Tibial artery (tissue), 4 donors: ENCODE measurements at regions not wholly inside any gene's neighbourhood (a gene's known extent, or its start where the extent isn't known, plus 50 kb on each side); places are given as distances from the start of the nearest gene placed in this dataset.
A peak's percentile ranks its signal among the peaks of the same experiment; 100 is the strongest.

Experiments
- DNase-seq, 2 donors: peaks; one replicate each; pipeline ENCODE4 v3.0.0-alpha.2; 2019
- H3K27ac ChIP-seq, 2 donors: fragments of 200-600 bp; sonication (generic) in 1 of 2; 1 replicate in 1 of 2; 2 replicates in 1 of 2; pipeline ENCODE4 v1.5.1; 2018 to 2019; ENCODE audit warnings: mild to moderate bottlenecking in 1 of 2
- H3K27me3 ChIP-seq, 2 donors: fragments of 200-600 bp; sonication (generic) in 1 of 2; one replicate each; pipeline versions ENCODE4 v1.5.1 to v1.6.0; 2016 to 2019
- H3K36me3 ChIP-seq, 3 donors: fragments of 200-600 bp; sonication (generic) in 2 of 3; one replicate each; pipeline ENCODE4 v1.5.1; 2016 to 2019; ENCODE audit warnings: mild to moderate bottlenecking in 2 of 3
- H3K4me1 ChIP-seq, 4 donors: fragments of 200-600 bp; sonication (generic) in 2 of 4; 1 replicate in 3 of 4; 2 replicates in 1 of 4; pipeline ENCODE4 v1.5.1; 2016 to 2019
- H3K4me3 ChIP-seq, 2 donors: fragments of 200-600 bp; sonication (generic) in 1 of 2; 1 replicate in 1 of 2; 2 replicates in 1 of 2; pipeline ENCODE4 v1.5.1; 2018 to 2019; ENCODE audit warnings: mild to moderate bottlenecking in 2 of 2
- H3K9me3 ChIP-seq, 3 donors: fragments of 200-600 bp; sonication (generic) in 1 of 3; one replicate each; pipeline ENCODE4 v1.5.1; 2016 to 2019
- intact Hi-C: fragments of 100-400 bp; cut with DNase I; formaldehyde crosslinking; loops from one replicate; pipeline ENCODE4 v1.15.0; 2023; ENCODE audit warnings: low total_unique reads
- TF ChIP-seq, protein P1 (sequence below), 2 experiments: fragments of 200-600 bp in 1 of 2; fragments of 450-650 bp in 1 of 2; IDR thresholded peaks; one replicate each; pipeline ENCODE4 v1.5.1; 2017 to 2019; ENCODE audit warnings: antibody characterized with exemption in 2 of 2, mild to moderate bottlenecking in 1 of 2, moderate library complexity in 1 of 2

DNA sequence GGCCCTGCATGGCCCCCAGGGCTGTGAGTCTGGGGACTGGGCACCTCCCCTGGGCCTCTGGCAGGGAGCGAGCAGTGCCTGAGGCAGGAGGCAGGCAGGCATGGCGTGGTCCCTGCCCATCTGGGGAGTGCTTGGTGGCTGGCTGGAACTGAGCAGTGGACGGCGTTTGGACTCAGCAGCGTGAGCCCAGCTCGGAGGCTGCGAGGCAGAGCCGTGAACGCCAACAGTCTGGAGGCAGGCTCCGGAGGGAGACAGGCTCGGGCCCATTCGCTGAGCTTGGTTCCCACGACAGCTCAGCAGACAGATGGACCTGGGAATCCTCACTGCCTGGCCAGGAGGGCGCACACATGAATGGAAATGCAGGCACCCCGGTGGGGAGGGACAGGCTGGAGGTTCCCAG, 160.7 kb upstream of the POU3F1 start:
- no peaks in the 10 kb centered on the region for H3K4me1 ChIP-seq
- TF ChIP-seq, protein P1, sequence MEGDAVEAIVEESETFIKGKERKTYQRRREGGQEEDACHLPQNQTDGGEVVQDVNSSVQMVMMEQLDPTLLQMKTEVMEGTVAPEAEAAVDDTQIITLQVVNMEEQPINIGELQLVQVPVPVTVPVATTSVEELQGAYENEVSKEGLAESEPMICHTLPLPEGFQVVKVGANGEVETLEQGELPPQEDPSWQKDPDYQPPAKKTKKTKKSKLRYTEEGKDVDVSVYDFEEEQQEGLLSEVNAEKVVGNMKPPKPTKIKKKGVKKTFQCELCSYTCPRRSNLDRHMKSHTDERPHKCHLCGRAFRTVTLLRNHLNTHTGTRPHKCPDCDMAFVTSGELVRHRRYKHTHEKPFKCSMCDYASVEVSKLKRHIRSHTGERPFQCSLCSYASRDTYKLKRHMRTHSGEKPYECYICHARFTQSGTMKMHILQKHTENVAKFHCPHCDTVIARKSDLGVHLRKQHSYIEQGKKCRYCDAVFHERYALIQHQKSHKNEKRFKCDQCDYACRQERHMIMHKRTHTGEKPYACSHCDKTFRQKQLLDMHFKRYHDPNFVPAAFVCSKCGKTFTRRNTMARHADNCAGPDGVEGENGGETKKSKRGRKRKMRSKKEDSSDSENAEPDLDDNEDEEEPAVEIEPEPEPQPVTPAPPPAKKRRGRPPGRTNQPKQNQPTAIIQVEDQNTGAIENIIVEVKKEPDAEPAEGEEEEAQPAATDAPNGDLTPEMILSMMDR (IDR thresholded peaks at IDR 0.05): no peak
- no peaks in the 10 kb centered on the region for H3K36me3 ChIP-seq
- H3K9me3 ChIP-seq: no peaks in the 10 kb centered on the region
- no peak overlapping the region for H3K4me3 ChIP-seq
- intact Hi-C loops: no loop called here
- no peak for DNase-seq
- H3K27me3 ChIP-seq: peaks cover 0 to 2% of the 10 kb centered on the region in 2 donors
- H3K27ac ChIP-seq: no peak overlapping the region

GRCh38 chr1:38204698-38205097, 158.1 kb upstream of the POU3F1 start:
- intact Hi-C loops: no loop called here
- Histone ChIP-seq H3K27ac (no peak overlapping the region), H3K27me3 (peaks cover 0 to 2% of the 10 kb centered on the region in 2 donors), H3K9me3 (peaks cover 0 to 5% (median 0%) of the 10 kb centered on the region in 3 donors), H3K4me1 (no peaks in the 10 kb centered on the region), H3K4me3 (no peak overlapping the region), H3K36me3 (no peaks in the 10 kb centered on the region)
- TF ChIP-seq, protein P1 (IDR thresholded peaks at IDR 0.05): no peak
- DNase-seq: peak in 1 of 2 donors; percentile 5

DNA sequence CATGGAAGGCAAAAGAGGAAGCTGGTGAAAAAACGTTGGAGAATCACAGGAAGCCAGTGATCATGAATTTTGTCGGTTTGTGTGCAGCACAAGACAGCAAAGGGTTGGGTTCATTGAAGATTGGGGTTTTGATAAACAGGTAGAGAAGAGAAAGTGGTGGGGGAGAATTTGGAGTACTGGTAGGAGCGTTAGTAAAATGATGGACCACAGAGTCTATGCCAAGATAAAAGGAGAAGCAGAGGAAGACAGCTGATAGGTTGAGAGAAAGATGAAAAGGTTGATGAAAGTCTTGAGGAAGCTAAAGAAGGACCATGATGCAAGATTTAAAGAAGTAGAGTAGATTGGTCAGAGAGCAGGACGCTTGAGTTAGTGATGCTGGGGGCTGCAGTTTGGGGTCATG, 156.8 kb upstream of the POU3F1 start:
- Histone ChIP-seq H3K9me3 (peaks cover 0 to 5% (median 0%) of the 10 kb centered on the region in 3 donors), H3K4me3 (no peak overlapping the region), H3K4me1 (no peaks in the 10 kb centered on the region), H3K27ac (no peak overlapping the region), H3K27me3 (peaks cover 0 to 2% of the 10 kb centered on the region in 2 donors), H3K36me3 (no peaks in the 10 kb centered on the region)
- DNase-seq: no peak
- TF ChIP-seq, protein P1 (IDR thresholded peaks at IDR 0.05): no peak
- intact Hi-C loops: no loop called here

DNA sequence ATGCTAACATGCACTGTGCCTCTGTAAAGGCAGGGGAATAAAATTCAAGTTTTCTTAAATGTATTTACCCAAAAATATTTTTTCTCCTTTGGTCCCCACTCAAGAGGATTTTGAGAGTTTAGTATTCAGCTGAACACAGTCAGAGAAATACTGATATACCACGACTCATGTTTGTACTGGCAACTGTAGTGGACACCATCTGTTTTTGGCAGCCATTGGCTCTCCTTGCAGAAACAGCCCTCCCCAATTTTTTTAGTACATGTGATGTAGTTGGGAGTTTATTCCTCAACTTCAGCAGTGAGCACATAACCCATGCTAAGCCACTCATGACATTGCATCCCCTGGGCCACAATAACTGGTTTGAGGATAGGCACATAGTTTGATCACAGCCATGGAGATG, 154.8 kb upstream of the POU3F1 start:
- peaks cover 0 to 5% (median 0%) of the 10 kb centered on the region in 3 donors for H3K9me3 ChIP-seq
- H3K36me3 ChIP-seq: no peaks in the 10 kb centered on the region
- peaks cover 0 to 2% of the 10 kb centered on the region in 2 donors for H3K27me3 ChIP-seq
- no peak overlapping the region for H3K4me3 ChIP-seq
- intact Hi-C loops: no loop called here
- H3K4me1 ChIP-seq: no peaks in the 10 kb centered on the region
- TF ChIP-seq, protein P1 (IDR thresholded peaks at IDR 0.05): no peak
- no peak overlapping the region for H3K27ac ChIP-seq
- no peak for DNase-seq

DNA sequence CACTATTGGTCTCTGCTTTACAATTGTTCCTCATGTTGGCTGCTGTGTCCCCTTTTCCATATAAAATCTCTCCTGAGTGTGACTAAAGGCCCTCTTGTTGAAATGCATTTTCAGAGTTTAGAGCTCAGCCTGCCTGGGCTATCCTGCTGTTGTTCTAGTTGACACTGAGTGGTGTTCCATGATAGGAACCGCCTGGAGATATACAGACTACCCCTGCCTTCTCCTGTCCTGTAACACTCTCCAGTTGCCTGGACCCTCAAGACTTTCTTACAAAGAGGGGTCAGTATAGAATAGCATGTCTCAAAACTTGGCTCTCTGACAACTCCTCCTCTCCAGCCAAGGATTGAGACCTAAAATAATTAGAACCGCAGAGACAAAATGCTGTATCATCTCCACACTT, 152.0 kb upstream of the POU3F1 start:
- peaks cover 0 to 2% of the 10 kb centered on the region in 2 donors for H3K27me3 ChIP-seq
- no peaks in the 10 kb centered on the region for H3K4me1 ChIP-seq
- intact Hi-C loops: loop anchor here (5.0 kb wide), 1 partner anchor 1051 kb away; no protein-coding TSS in a partner anchor
- H3K36me3 ChIP-seq: no peaks in the 10 kb centered on the region
- no peak for DNase-seq
- no peak overlapping the region for H3K4me3 ChIP-seq
- TF ChIP-seq, protein P1 (IDR thresholded peaks at IDR 0.05): no peak
- no peak overlapping the region for H3K27ac ChIP-seq
- H3K9me3 ChIP-seq: peaks cover 0 to 5% (median 0%) of the 10 kb centered on the region in 3 donors

GRCh38 chr1:38198099-38198498, 151.5 kb upstream of the POU3F1 start:
- TF ChIP-seq, protein P1 (IDR thresholded peaks at IDR 0.05): no peak
- H3K4me1 ChIP-seq: no peaks in the 10 kb centered on the region
- H3K4me3 ChIP-seq: no peak overlapping the region
- intact Hi-C loops: loop anchor here (5.0 kb wide), 1 partner anchor 1051 kb away; no protein-coding TSS in a partner anchor
- peaks cover 0 to 6% of the 10 kb centered on the region in 2 donors for H3K27me3 ChIP-seq
- DNase-seq: no peak
- H3K9me3 ChIP-seq: peaks cover 0 to 5% (median 0%) of the 10 kb centered on the region in 3 donors
- H3K27ac ChIP-seq: no peak overlapping the region
- H3K36me3 ChIP-seq: no peaks in the 10 kb centered on the region
